ENCODE measurements at regions not wholly inside any gene's neighbourhood (a gene's known extent, or its start where the extent isn't known, plus 50 kb on each side); places are given as distances from the start of the nearest gene placed in this dataset.

DNA sequence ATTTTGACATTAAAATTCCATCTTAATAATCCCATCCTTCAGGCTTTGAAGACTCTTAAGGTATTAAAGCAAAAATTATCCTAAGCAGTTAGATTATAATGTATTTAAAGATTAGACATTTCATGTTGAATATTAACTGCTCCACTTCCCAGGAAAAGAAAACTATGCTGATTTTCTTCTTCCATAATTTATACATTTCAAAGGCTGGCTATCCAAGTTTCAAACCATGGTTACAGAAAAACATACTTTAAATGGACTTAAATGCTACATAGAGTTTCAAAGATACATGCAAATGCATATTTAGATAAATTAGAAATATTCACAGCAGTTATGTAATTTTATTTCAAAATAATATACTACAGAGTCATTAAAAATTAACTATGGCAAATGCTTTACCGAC lies 1505.6 kb upstream of the ZEB2 start:
- H3K27ac ChIP-seq = no peak overlapping the region
- 60 to 81% methylated on average over 1 of the region's 1 CpG for WGBS, 2 donors
- no peaks in the 10 kb centered on the region for H3K27me3 ChIP-seq
- TF ChIP-seq, protein P1, sequence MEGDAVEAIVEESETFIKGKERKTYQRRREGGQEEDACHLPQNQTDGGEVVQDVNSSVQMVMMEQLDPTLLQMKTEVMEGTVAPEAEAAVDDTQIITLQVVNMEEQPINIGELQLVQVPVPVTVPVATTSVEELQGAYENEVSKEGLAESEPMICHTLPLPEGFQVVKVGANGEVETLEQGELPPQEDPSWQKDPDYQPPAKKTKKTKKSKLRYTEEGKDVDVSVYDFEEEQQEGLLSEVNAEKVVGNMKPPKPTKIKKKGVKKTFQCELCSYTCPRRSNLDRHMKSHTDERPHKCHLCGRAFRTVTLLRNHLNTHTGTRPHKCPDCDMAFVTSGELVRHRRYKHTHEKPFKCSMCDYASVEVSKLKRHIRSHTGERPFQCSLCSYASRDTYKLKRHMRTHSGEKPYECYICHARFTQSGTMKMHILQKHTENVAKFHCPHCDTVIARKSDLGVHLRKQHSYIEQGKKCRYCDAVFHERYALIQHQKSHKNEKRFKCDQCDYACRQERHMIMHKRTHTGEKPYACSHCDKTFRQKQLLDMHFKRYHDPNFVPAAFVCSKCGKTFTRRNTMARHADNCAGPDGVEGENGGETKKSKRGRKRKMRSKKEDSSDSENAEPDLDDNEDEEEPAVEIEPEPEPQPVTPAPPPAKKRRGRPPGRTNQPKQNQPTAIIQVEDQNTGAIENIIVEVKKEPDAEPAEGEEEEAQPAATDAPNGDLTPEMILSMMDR (IDR thresholded peaks at IDR 0.05) = no peak
- TF ChIP-seq POLR2AphosphoS5 (IDR thresholded peaks at IDR 0.05) (no peak), POLR2A (IDR thresholded peaks at IDR 0.05) (no peak), EP300 (IDR thresholded peaks at IDR 0.05) (no peak)
- no peaks in the 10 kb centered on the region for H3K36me3 ChIP-seq
- no peak overlapping the region for H3K4me3 ChIP-seq
- no peaks in the 10 kb centered on the region for H3K9me3 ChIP-seq
- intact Hi-C loops (cut with DNase I) = no loop called here
- no peak for DNase-seq
- no peaks in the 10 kb centered on the region for H3K4me1 ChIP-seq

DNA sequence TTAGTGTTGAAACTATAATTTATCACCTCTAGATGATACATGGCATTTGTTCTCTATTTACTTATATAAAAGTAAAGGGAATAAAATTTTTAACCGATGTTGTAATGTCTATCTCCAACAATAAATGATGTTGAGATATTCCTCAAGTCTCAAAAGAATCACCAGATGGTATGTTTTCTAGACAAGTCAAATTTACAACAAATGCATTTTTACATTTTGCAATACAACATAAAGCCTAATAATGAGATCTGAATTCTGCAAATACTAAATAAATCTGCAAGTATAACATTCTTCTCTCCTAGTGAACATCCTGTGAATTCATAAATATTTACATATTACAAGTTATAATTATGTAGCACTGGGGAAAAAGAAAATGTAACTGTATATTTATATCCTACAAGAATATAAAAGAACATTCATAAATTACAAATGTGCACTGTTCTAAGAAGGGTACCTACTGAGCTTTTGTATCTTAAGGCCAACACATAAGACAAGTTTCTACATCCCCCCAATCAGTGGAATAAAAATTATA lies 1504.4 kb upstream of the ZEB2 start:
- H3K9me3 ChIP-seq = no peaks in the 10 kb centered on the region
- 84 to 88% methylated on average over 1 of the region's 1 CpG for WGBS, 2 donors

DNA sequence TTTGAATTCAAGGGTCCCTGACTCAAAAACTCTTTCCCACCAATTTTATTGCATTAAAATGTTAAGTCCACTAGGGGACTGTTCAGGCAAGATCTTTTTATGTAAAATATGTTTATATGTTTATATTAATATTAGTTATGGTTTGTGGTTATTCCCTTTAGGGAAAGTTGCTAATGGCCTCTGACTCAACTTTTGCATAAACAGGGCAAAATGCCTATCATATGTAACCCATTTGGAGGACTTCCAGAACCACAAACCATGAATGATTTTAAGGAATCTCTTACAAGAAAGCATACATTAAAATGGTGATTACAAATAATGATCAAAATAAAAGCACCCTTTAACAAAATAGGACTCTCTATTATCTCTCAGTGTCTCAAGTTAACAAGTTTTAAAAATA lies 1484.5 kb upstream of the ZEB2 start:
- H3K4me1 ChIP-seq = no peaks in the 10 kb centered on the region
- no peaks in the 10 kb centered on the region for H3K27me3 ChIP-seq
- TF ChIP-seq POLR2A (IDR thresholded peaks at IDR 0.05) (no peak), POLR2AphosphoS5 (IDR thresholded peaks at IDR 0.05) (no peak), EP300 (IDR thresholded peaks at IDR 0.05) (no peak)
- TF ChIP-seq, protein P1 (IDR thresholded peaks at IDR 0.05) = no peak
- intact Hi-C loops (cut with DNase I) = no loop called here
- H3K4me3 ChIP-seq = no peak overlapping the region
- no peaks in the 10 kb centered on the region for H3K9me3 ChIP-seq
- no peak overlapping the region for H3K27ac ChIP-seq
- no peaks in the 10 kb centered on the region for H3K36me3 ChIP-seq
- DNase-seq = no peak

More for the DNA sequence above, 1504.4 kb upstream of the ZEB2 start:
- no peaks in the 10 kb centered on the region for H3K4me1 ChIP-seq
- intact Hi-C loops (cut with DNase I) = no loop called here
- H3K27ac ChIP-seq = no peak overlapping the region
- TF ChIP-seq, protein P1 (IDR thresholded peaks at IDR 0.05) = no peak
- no peak for TF ChIP-seq EP300 (IDR thresholded peaks at IDR 0.05)
- no peak for TF ChIP-seq POLR2A (IDR thresholded peaks at IDR 0.05)
- no peak for TF ChIP-seq POLR2AphosphoS5 (IDR thresholded peaks at IDR 0.05)
- DNase-seq = no peak
- no peaks in the 10 kb centered on the region for H3K36me3 ChIP-seq
- no peak overlapping the region for H3K4me3 ChIP-seq
- no peaks in the 10 kb centered on the region for H3K27me3 ChIP-seq

DNA sequence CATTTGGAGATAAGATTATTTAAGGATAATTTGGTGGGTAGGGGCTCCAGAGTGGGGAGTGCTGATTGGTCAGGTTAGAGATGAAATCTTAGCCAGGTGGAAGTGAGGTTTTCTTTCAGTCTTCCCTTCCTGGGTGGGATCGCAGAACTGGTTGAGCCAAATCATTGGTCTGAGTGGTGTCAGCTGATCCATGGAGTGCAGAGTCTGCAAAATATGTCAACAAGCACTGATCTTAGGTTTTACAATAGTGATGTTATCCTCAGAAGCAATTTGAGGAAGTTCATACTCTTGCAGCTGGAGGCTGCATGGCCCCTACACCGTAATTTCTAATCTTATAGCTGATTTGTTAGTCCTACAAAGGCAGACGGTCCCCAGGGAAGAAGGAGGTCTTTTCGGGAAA lies 1483.4 kb upstream of the ZEB2 start:
- Histone ChIP-seq H3K27ac (no peak overlapping the region), H3K27me3 (no peaks in the 10 kb centered on the region), H3K36me3 (no peaks in the 10 kb centered on the region), H3K9me3 (no peaks in the 10 kb centered on the region), H3K4me1 (no peaks in the 10 kb centered on the region), H3K4me3 (no peak overlapping the region)
- intact Hi-C loops (cut with DNase I) = no loop called here
- TF ChIP-seq EP300 (IDR thresholded peaks at IDR 0.05) (no peak), POLR2A (IDR thresholded peaks at IDR 0.05) (no peak), POLR2AphosphoS5 (IDR thresholded peaks at IDR 0.05) (no peak)
- TF ChIP-seq, protein P1 (IDR thresholded peaks at IDR 0.05) = no peak
- DNase-seq = no peak
- 79 to 86% methylated on average over 4 of the region's 4 CpGs for WGBS, 2 donors

DNA sequence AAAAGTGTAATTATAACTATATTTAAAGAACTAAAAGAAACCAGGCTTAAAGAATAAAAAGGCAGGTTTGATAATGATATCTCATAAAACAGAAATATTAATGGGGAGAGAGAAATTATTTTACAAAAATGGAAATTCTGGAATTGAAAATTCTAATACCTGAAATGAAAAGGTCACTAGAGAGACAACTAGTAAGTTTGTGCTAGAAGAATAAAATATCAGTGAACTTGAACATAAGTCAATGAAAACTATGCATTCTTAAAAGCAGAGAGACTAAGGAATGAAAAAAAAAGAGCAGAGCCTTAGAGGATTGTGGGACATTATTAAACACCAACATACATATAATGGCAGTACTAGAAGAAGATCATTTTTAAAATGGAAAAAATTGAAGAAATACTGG lies 1475.0 kb upstream of the ZEB2 start:
- H3K36me3 ChIP-seq = no peaks in the 10 kb centered on the region
- H3K9me3 ChIP-seq = peaks cover 0 to 6% (median 0%) of the 10 kb centered on the region in 4 donors
- H3K27ac ChIP-seq = no peak overlapping the region
- H3K4me1 ChIP-seq = no peaks in the 10 kb centered on the region
- no peak for DNase-seq
- H3K27me3 ChIP-seq = no peaks in the 10 kb centered on the region
- H3K4me3 ChIP-seq = no peak overlapping the region
- intact Hi-C loops (cut with DNase I) = no loop called here
- TF ChIP-seq POLR2AphosphoS5 (IDR thresholded peaks at IDR 0.05) (no peak), POLR2A (IDR thresholded peaks at IDR 0.05) (no peak), EP300 (IDR thresholded peaks at IDR 0.05) (no peak)
- TF ChIP-seq, protein P1 (IDR thresholded peaks at IDR 0.05) = no peak

Data from sigmoid colon (tissue), 6 donors.